GM21576 (cell line): ENCODE measurements at regions not wholly inside any gene's neighbourhood (a gene's known extent, or its start where the extent isn't known, plus 50 kb on each side); places are given as distances from the start of the nearest gene placed in this dataset.

Experiments used
- ATAC-seq: cut with Tn5 transposase; IDR thresholded peaks from one replicate; pipeline ENCODE4 v1.9.1; 2021; ENCODE audit warnings: mild to moderate bottlenecking, moderate library complexity; ENCODE audit not compliant: unreplicated experiment

GRCh38 chr12:3931206-3931605 lies 58.0 kb upstream of the PARP11 start:
- no peak for ATAC-seq

DNA sequence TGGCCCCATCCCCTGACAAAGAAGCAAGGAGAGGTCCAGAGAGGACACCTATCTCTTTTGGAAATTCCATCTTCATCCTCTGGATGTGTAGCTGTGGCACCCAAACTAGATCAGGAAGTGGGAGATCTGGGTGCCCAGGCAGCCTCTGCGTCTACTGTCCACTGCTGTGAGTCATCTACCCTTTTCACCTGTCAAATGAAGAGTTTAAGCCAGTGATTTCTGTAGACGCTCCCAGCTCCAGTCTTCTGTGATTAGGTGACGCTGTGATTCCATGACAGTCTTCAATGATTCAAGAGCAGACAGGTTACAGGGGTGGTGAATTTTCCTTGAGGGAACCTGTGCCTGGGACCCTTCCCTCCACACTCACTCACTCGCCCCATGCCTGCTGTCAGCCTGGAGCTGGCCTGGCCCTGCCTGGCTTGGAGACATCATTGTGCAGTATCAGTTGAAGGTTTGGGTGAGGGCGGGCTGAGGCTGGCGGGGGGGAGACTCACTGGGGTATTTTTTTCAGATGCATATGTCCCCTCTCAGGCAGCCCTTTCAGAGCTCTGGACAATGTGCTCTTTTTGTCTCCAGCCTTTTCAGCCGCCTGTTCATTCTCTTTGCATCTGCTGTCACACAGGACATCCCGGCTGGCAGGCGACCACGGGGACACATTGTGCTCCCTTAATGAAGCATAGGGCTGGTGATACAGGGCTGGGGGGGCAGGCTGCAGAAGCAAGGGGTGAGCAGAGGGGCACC lies 56.8 kb upstream of the PARP11 start:
- no peak for ATAC-seq

DNA sequence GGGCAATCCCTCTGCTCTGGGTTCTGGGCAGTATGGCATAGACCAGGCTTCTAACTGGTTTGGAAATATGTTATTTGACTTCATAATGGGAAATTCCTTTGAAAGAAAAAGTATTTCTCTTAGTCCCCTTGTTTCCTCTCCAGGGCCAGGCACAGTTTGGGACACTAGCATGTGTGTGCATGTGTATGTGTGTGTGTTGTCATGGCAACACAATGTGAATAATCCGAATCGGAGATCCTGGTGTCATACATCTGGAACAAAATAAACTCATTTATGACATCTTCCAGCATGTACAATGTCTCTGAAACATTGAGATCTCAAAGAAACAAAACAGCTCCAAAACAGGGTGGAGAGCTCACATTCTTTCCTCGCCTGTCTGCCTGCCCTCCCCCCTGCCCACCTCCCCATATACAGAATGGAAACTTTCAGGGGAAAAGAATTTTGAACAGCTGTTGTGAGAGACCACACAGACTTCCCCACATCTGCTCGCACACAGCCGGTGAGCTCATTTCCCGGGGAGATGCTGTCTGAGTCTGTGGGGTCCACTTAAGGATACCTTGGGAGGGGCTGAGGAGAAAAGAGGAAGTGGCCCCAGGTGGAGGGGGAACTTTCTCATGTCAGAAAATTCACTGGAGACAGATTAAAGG lies 55.5 kb upstream of the PARP11 start:
- ATAC-seq, result no peak

GRCh38 chr12:3925621-3926020 lies 52.4 kb upstream of the PARP11 start:
- ATAC-seq, result no peak

GRCh38 chr12:3924761-3925160 lies 51.6 kb upstream of the PARP11 start:
- ATAC-seq, result no peak

DNA sequence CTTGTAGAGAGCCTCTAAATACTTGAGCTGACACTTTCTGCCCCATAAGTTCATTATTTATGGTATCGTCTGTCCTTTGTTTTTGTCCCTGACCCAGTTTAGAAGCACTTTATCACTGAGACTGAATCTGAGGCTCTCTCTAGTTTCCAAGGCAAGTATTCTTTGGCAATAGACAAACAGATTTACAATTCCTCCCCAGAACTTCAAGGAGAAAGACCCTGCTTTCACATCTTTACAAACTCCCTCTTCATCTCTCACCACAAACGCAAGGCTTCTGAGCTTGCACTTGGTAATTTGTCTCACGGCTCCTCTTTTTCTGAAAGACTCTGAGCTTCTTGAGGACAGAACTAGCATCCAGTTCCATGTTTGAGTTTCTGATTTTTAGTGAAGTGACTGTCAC lies 49.8 kb upstream of the PARP11 start:
- no peak for ATAC-seq
